HL-60 (cell line): ENCODE measurements at regions not wholly inside any gene's neighbourhood (a gene's known extent, or its start where the extent isn't known, plus 50 kb on each side); places are given as distances from the start of the nearest gene placed in this dataset.

Source experiments
- DNase-seq, 2 experiments: peaks; one replicate each; pipeline ENCODE4 v3.0.0-alpha.2; 2010 to 2020; ENCODE audit warnings: low read depth in 1 of 2, low spot score in 1 of 2
- H3K27ac ChIP-seq: fragments of 250-450 bp; sonication (Bioruptor Pico); replicated peaks from 2 replicates; pipeline ENCODE4 v1.5.1; 2020; ENCODE audit warnings: mild to moderate bottlenecking, moderate library complexity
- H3K27me3 ChIP-seq: fragments of 250-450 bp; sonication (Bioruptor Pico); 2 replicates; pipeline ENCODE4 v1.5.1; 2021; ENCODE audit warnings: mild to moderate bottlenecking, moderate library complexity; ENCODE audit not compliant: insufficient read depth, poor library complexity, severe bottlenecking
- H3K4me3 ChIP-seq: replicated peaks from 2 replicates; pipeline ENCODE4 v1.5.1; 2011; ENCODE audit warnings: mild to moderate bottlenecking, control low read depth, low read length; ENCODE audit not compliant: insufficient read depth
- GABPA ChIP-seq: IDR thresholded peaks from 2 replicates; pipeline ENCODE4 v1.6.1; 2012; ENCODE audit warnings: low read depth
- POLR2AphosphoS5 ChIP-seq: IDR thresholded peaks from 2 replicates; pipeline ENCODE4 v1.6.1; 2012; ENCODE audit warnings: low read depth
- SPI1 ChIP-seq: IDR thresholded peaks from 2 replicates; pipeline ENCODE4 v1.6.1; 2012; ENCODE audit warnings: low read depth, mild to moderate bottlenecking, borderline replicate concordance
- TF ChIP-seq, protein P1 (sequence below): IDR thresholded peaks from 2 replicates; pipeline ENCODE4 v1.6.1; 2012; ENCODE audit warnings: low read depth; ENCODE audit not compliant: insufficient replicate concordance
- TF ChIP-seq, protein P2 (sequence below): IDR thresholded peaks from one replicate; pipeline ENCODE4 v1.5.1; 2011; ENCODE audit warnings: low read length, control low read depth, inconsistent platforms; ENCODE audit not compliant: insufficient read depth

DNA sequence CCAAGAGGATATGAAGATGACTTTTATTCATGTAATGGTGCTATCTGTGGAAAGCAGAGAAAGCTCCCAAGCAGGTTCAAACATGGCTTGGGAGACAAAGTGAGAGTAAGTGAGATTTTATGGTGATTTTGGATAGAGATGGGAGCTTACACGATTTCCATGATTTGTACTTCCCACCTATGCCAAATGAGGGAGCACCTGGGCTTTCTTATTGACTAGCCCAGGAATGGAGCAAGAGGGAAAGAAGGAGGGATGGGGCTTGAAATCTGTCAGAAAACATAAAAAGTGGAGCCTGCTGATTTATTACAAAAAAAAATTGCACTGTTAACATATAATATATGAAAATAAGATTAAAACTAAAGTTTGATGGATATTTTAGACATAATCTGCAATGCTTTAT, 703.5 kb upstream of the PABPC4L start:
- TF ChIP-seq SPI1: no peak
- TF ChIP-seq POLR2AphosphoS5: no peak
- TF ChIP-seq, protein P1, sequence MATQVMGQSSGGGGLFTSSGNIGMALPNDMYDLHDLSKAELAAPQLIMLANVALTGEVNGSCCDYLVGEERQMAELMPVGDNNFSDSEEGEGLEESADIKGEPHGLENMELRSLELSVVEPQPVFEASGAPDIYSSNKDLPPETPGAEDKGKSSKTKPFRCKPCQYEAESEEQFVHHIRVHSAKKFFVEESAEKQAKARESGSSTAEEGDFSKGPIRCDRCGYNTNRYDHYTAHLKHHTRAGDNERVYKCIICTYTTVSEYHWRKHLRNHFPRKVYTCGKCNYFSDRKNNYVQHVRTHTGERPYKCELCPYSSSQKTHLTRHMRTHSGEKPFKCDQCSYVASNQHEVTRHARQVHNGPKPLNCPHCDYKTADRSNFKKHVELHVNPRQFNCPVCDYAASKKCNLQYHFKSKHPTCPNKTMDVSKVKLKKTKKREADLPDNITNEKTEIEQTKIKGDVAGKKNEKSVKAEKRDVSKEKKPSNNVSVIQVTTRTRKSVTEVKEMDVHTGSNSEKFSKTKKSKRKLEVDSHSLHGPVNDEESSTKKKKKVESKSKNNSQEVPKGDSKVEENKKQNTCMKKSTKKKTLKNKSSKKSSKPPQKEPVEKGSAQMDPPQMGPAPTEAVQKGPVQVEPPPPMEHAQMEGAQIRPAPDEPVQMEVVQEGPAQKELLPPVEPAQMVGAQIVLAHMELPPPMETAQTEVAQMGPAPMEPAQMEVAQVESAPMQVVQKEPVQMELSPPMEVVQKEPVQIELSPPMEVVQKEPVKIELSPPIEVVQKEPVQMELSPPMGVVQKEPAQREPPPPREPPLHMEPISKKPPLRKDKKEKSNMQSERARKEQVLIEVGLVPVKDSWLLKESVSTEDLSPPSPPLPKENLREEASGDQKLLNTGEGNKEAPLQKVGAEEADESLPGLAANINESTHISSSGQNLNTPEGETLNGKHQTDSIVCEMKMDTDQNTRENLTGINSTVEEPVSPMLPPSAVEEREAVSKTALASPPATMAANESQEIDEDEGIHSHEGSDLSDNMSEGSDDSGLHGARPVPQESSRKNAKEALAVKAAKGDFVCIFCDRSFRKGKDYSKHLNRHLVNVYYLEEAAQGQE: no peak
- no peak for TF ChIP-seq GABPA
- TF ChIP-seq, protein P2, sequence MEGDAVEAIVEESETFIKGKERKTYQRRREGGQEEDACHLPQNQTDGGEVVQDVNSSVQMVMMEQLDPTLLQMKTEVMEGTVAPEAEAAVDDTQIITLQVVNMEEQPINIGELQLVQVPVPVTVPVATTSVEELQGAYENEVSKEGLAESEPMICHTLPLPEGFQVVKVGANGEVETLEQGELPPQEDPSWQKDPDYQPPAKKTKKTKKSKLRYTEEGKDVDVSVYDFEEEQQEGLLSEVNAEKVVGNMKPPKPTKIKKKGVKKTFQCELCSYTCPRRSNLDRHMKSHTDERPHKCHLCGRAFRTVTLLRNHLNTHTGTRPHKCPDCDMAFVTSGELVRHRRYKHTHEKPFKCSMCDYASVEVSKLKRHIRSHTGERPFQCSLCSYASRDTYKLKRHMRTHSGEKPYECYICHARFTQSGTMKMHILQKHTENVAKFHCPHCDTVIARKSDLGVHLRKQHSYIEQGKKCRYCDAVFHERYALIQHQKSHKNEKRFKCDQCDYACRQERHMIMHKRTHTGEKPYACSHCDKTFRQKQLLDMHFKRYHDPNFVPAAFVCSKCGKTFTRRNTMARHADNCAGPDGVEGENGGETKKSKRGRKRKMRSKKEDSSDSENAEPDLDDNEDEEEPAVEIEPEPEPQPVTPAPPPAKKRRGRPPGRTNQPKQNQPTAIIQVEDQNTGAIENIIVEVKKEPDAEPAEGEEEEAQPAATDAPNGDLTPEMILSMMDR: no peak
- Histone ChIP-seq H3K27me3 (no peaks in the 10 kb centered on the region), H3K4me3 (no peak overlapping the region), H3K27ac (no peak overlapping the region)
- DNase-seq: no peak

DNA sequence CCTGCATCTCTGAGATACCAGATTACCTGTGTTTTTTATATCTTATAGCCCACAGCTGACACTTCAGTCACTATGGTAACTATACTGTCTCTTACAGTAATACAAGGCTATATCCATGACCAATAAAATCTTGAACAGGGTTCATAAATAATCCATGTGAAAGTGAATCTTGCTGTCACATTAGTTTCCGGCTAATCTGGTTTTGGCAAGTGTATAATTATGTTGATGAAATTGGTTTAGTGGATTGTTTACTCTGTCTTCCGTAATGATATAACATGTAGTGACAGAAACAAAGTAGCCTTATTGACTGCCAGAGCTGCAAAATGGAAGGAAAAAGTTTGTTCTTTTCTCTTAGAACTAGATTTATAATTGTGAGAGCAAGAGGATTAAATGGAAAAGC, 686.6 kb upstream of the PABPC4L start:
- TF ChIP-seq GABPA (no peak), SPI1 (no peak), POLR2AphosphoS5 (no peak)
- TF ChIP-seq, protein P1: no peak
- TF ChIP-seq, protein P2: no peak
- Histone ChIP-seq H3K4me3 (no peak overlapping the region), H3K27me3 (no peaks in the 10 kb centered on the region), H3K27ac (no peak overlapping the region)
- no peak for DNase-seq

DNA sequence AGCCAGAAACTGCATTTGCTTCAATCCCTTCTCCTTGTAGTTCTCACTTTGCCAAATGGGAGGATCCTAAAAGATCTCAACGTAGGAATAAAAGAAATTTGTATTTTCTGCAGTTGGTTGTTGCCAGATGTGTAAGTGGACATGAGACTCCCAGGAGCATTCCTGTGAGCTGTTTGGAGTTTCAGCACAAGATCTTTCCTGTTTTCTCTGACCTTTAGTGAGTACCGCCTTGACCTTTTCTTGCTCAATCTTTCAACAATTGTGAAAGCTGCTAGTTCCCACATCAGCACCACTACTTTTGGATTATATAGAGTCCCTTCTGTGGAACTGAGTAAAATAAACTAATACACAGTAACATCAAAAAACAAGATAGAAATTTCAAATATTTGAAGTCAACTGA, 683.8 kb upstream of the PABPC4L start:
- TF ChIP-seq, protein P2: no peak
- TF ChIP-seq GABPA: no peak
- TF ChIP-seq, protein P1: no peak
- no peak for TF ChIP-seq SPI1
- TF ChIP-seq POLR2AphosphoS5: no peak
- no peak for DNase-seq
- H3K27me3 ChIP-seq: no peaks in the 10 kb centered on the region
- no peak overlapping the region for H3K27ac ChIP-seq
- no peak overlapping the region for H3K4me3 ChIP-seq
